ENCODE measurements at regions not wholly inside any gene's neighbourhood (a gene's known extent, or its start where the extent isn't known, plus 50 kb on each side); places are given as distances from the start of the nearest gene placed in this dataset.

GRCh38 chr1:43065616-43066399 is 106.3 kb downstream of the EBNA1BP2 start:
- no peak for DNase-seq (ENCODE audit: low spot score)

GRCh38 chr1:43065191-43065590 is 106.5 kb upstream of the SLC2A1 start:
- DNase-seq (ENCODE audit: low spot score) = no peak

- no peak for DNase-seq (ENCODE audit: low spot score)
These were observed 104.9 kb upstream of the SLC2A1 start for GRCh38 chr1:43063394-43064219.

DNA sequence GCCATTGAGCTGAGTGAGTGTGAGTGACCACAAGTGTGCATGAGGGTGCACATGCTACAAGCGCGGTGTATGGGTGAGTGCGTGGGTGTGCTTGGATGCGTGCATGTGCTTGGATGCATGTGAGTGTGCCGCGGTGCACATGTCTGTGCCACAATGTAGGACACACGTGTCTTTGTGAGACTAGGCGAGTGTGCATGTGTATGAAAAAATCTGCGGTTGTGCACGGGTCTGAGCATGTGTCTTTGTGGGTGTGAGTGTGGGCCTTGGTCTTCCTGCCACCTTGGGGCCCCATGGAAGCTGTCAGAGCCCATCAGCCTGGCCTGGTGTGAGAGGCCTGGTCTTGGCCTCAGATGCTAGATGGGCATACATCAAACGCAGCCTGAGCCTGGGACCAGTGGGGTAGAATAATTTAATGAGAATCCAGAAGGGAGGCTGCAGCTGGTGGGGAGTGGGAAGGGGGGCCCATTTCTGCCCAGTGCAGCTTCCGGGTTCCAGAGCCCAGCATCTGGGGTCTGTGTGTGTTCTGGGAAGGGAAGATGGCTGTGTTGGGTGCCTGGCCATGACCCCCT is 103.9 kb upstream of the SLC2A1 start:
- no peak for DNase-seq (ENCODE audit: low spot score)

DNA sequence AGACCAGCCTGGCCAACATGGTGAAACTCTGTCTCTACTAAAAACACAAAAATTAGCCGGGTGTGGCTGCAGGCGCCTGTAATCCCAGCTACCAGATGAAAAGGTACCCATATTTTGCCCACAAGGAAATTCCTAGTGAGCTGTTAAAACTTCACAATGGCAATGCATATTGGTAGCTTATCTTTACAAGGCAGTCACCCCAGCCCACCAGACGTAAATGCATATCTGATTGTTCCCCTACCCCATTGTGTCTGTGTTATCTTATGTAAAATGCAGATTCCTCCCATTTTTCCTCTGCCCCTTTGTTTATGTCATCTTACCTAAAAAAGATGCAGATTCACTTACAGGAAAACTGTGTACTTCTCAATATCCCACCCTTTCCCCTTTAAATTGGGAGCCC is 103.1 kb upstream of the SLC2A1 start:
- no peak for DNase-seq (ENCODE audit: low spot score)

DNA sequence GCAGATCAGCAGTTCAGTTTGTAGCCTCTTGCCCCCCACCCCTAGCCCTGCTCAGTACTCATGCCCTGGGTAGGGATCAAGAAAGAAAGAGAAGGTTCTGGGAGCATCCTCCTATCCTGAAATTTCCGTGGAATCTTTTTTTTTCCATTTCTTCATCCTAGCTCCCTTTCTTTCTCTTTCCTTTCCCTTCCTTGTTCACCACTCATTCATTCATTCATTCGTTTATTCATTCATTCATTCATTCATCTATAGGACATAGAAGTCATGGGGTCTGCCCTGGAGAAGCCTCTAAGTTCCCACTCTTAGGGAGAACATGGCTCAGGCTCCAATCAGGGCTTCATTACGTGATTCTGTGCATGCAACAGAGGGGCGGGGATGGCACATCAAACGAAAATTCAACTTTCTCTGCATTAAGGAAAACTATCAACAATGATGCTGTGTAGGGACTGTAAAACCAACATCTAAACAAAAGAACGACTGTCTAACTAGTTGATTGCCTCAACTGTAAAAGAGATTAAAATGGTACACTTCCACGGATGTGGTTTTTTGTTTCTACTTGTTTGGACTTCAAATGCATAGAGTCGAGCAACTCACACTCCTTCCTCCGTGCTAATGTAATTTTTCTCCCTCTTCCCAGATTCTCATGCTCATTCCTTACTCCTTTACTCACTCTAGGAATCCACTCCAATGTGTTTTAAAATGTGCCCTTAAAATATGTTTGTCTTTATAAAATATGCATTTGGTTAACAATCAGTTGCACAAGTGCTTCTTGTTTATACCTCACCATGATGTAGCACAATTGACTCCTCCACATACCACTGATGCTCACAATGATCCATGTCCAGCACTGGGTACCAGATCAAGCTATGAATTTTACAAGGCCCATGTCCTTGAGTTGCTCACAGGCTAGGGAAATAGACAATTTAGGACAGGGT is 101.2 kb upstream of the SLC2A1 start:
- DNase-seq (ENCODE audit: low spot score) = no peak

DNA sequence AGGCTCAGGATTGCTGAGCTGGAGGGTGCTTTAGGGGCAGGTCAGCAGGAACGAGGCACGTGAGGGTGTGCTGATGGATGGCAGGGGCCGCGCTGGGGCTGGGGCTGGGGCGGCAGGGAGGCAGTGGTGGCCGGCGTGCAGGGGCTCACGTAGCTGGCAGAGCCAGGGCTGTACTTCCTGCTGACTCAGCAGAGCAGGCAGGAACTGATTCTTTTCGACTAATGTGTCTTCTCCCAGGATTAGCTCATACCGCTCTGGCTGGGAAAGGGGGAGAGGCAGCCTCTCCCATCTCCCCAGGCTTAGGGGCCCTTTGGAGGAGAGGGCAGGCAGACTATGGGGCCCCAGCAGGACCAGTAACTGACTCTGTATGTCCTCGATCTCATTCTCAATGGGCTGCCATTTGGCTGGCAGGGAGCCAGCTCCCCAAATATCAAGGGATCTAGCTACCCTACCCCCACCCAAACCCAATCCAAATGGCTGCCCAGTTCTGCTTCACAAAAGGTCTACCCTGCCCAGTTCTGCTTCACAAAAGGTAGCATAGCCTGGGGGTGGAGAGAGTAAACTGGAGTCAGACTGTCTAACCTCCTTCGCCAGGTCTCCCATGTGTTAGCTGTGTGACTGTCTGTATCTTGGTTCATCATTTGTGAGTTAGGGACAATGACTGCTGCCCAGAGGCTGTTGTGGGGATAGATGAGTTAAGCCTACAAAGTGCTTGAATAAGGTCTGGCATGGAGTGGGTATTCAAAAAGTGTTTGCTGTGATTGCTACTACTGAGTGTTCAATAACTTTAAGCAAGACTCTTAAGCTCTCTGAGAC is 100.1 kb upstream of the SLC2A1 start:
- no peak for DNase-seq (ENCODE audit: low spot score)

DNA sequence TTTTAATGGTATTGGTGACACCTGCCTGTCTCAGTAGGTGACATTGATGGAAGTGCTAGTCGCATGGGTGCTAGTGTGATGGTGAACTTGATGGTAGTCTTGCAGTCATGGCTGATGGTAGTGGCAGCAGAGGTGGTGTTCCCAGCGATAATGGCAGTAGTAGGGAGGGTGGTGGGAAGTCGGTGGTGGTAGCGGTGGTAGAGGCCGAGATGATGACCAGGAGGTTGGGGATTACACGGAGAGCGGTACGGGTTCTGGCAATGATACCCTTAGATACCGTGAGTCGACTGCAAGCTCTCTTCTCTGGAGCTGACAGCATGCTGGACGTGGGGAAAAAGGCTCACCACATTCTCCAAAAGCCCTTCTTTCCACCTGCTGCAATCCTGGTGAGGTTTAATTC is 99.4 kb upstream of the SLC2A1 start:
- DNase-seq (ENCODE audit: low spot score) = no peak

DNA sequence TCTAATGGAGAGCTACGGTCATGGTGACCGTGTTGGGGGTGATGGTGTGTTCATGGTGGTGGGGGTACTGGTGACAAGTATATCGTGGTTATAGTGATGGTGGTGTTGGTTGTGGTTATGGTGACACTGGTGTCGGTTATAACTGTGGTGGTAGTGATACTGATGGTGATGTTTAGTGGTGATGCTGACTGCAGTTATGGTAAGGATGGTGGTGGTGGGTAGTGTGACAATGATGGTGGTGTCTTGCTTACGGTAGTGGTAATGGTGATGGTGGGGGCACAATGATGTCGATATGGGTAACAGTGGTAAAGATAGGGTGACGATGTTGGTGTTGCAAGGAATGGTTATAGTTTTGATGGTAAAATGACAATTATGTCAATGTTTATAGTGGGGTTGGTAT is 98.9 kb upstream of the SLC2A1 start:
- no peak for DNase-seq (ENCODE audit: low spot score)

DNA sequence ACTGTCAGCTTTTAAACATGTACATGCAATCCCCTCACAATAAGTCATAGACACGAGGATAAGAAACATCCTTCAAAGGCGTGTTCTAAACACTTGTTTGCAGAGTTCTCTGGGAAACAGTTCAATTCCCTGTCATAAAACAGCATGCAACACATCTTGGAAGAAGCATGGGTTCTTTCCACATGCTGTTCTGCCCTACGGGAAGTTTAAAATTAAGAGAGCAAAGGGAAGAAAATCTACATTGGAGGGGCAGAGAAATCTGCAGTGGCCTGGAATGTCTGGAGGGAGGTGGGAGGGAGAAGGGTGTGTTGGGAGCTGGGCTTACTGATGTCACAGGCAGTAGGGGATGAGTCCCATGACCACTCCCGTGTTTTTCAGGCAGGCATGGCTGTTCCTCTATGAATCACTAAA is 98.3 kb upstream of the SLC2A1 start:
- DNase-seq (ENCODE audit: low spot score) = no peak

DNA sequence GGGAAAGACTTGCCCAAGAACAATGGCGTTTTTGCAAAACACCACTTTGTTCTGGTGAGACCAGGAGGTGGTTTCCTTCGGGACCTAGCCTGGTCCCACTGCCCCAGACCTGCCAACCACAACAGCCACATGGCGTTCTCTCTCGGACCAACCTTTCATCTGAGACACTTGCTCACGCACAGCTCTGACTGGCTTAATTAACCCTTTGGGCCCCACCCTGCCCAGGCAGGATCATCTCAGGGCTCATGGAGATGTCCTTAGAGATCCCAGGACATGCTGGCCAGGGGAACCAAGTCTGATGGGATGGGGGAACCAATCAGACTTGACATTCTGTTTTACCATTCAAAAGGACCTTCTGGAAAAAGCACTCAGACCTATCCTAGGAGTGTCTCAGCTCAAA is 97.8 kb upstream of the SLC2A1 start:
- no peak for DNase-seq (ENCODE audit: low spot score)

GRCh38 chr1:43054961-43055360 is 96.3 kb upstream of the SLC2A1 start:
- DNase-seq (ENCODE audit: low spot score) = no peak

GRCh38 chr1:43052786-43053439 is 94.2 kb upstream of the SLC2A1 start:
- no peak for DNase-seq (ENCODE audit: low spot score)

GRCh38 chr1:43052322-43052721 is 93.7 kb upstream of the SLC2A1 start:
- DNase-seq (ENCODE audit: low spot score) = no peak

DNA sequence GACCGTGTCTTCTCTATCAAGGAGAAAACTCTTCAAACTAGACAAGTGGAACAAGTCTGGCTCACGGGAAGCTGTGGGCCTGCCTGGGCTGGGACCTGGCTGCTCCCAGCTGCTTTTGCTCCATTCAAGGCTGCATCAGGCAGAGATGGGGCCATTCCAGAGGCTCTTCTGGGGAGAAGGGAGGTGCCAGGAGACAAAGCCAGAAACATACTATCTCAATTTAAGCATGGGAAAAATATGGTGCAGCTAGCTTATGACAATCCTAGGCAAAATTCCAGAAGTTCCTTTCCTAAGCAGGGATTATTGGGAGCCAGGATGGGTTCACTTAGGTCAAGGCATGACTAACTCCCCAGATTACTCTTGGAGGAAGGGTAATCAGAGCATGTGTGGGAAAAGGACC is 90.8 kb upstream of the SLC2A1 start:
- no peak for DNase-seq (ENCODE audit: low spot score)

DNA sequence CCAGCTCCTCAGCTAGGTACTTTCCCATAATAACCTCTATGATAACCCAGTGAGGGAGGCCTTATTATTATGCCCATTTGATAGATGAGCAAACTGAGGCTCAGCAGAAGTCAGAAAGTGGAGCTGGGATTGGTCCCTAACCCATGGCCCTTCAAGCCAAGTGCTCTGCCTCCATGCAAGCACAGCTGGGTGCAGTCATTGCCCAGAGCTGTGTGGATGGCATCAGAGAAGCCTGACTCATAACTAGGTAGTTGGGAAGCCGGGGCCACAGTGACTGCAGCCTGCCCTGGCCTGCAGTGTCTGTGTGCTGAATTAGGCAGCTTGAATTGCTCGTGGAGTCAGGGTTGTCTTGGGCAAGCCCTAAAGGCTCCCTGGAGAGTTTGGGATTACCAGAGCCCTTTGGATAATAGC is 89.9 kb upstream of the SLC2A1 start:
- DNase-seq (ENCODE audit: low spot score) = no peak

GRCh38 chr1:43047135-43047534 is 88.5 kb upstream of the SLC2A1 start:
- DNase-seq (ENCODE audit: low spot score) = no peak

DNA sequence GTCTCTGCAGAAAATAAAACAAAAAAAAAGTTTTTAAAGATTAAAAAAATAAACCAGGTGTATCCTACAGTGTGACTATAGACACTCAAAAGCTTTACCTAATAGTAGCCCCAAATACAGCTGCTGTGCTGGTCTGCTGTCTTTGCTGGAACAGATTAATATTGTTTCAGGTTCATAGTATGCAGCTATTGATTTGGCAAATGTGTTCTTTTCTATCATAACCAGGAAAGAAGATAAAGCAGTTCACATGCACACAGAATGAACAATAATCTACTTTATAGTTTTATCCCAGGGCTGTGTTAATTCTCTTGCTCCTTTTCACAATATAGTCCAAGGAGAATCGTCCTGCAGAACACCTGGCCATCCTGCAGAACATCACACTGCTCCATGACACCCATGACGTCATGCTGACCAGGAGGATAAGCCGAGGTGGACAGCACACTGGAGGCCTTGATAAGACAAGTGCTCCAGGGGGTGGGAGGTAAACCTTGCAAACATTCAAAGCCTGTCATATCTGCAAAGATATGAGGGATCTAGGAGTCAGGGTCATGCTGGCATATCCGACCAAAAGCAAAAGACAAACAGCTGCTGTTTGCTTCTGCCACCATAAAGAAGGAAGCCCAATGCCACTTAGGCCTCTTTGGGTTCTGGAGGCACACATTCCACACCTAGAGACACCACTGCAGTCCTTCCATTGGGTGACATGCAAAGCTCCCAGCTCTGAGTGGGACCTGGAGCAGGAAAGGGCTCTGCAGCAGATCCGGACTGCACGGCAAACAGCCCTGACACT is 86.1 kb upstream of the SLC2A1 start:
- DNase-seq (ENCODE audit: low spot score) = no peak

- no peak for DNase-seq (ENCODE audit: low spot score)
These were observed 85.0 kb upstream of the SLC2A1 start for GRCh38 chr1:43043695-43044094.

All from left forelimb (tissue), 1 donor.